GM23338 (cell line): ENCODE measurements at regions not wholly inside any gene's neighbourhood (a gene's known extent, or its start where the extent isn't known, plus 50 kb on each side); places are given as distances from the start of the nearest gene placed in this dataset.

Source experiments
- ATAC-seq: fragments of 200-7000 bp; cut with Tn5 transposase; 3 replicates; pipeline ENCODE4 v1.9.1; 2020
- DNase-seq: peaks from one replicate; pipeline ENCODE4 v3.0.0-alpha.2; 2015; ENCODE audit warnings: low spot score
- H2AFZ ChIP-seq: fragments of 200-600 bp; sonication (generic); 2 replicates; pipeline ENCODE4 v1.8.0; 2016; ENCODE audit warnings: antibody characterized with exemption, mild to moderate bottlenecking, moderate library complexity
- H3F3A ChIP-seq: fragments of 200-600 bp; sonication (generic); replicated peaks from 2 replicates; pipeline ENCODE4 v1.8.0; 2017; ENCODE audit warnings: antibody characterized with exemption, mixed run types, low read depth
- H3K27ac ChIP-seq: fragments of 200-600 bp; sonication (generic); 2 replicates; pipeline ENCODE4 v1.6.1; 2016; ENCODE audit warnings: low read depth
- H3K27me3 ChIP-seq: fragments of 200-600 bp; sonication (generic); 2 replicates; pipeline ENCODE4 v1.8.0; 2016; ENCODE audit warnings: mild to moderate bottlenecking, mixed run types, moderate library complexity; ENCODE audit not compliant: insufficient read depth
- H3K36me3 ChIP-seq: fragments of 200-600 bp; sonication (generic); 2 replicates; pipeline ENCODE4 v1.8.0; 2016; ENCODE audit warnings: mild to moderate bottlenecking; ENCODE audit not compliant: insufficient read depth
- H3K4me1 ChIP-seq: fragments of 200-600 bp; sonication (generic); 2 replicates; pipeline ENCODE4 v1.8.0; 2016; ENCODE audit warnings: mild to moderate bottlenecking, moderate library complexity; ENCODE audit not compliant: insufficient read depth
- H3K4me2 ChIP-seq: fragments of 200-600 bp; sonication (generic); 2 replicates; pipeline ENCODE4 v1.7.1; 2017; ENCODE audit warnings: mixed run types
- H3K4me3 ChIP-seq: fragments of 200-600 bp; sonication (generic); 2 replicates; pipeline ENCODE4 v1.6.1; 2016; ENCODE audit warnings: mixed run types
- H3K79me2 ChIP-seq: fragments of 200-600 bp; sonication (generic); replicated peaks from 2 replicates; pipeline ENCODE4 v1.8.0; 2017; ENCODE audit warnings: mild to moderate bottlenecking; ENCODE audit not compliant: insufficient read depth
- H3K9me2 ChIP-seq: fragments of 200-600 bp; sonication (generic); 2 replicates; pipeline ENCODE4 v1.8.0; 2017; ENCODE audit not compliant: insufficient read depth
- H4K20me1 ChIP-seq: fragments of 200-600 bp; sonication (generic); replicated peaks from 2 replicates; pipeline ENCODE4 v1.8.0; 2017; ENCODE audit warnings: mild to moderate bottlenecking; ENCODE audit not compliant: insufficient read depth
- H3K27ac Mint-ChIP-seq: 2 replicates; pipeline ENCODE4 v1.8.0; 2020; ENCODE audit warnings: inconsistent platforms, mild to moderate bottlenecking, moderate library complexity, mixed read lengths
- H3K27me3 Mint-ChIP-seq: 3 replicates; pipeline ENCODE4 v1.8.0; 2022; ENCODE audit warnings: low read depth, mild to moderate bottlenecking, moderate library complexity, mixed read lengths, inconsistent platforms; ENCODE audit not compliant: insufficient read depth, poor library complexity
- H3K36me3 Mint-ChIP-seq: 3 replicates; pipeline ENCODE4 v1.8.0; 2021; ENCODE audit warnings: low read depth, mild to moderate bottlenecking, inconsistent platforms, moderate library complexity, mixed read lengths
- H3K4me1 Mint-ChIP-seq: 3 replicates; pipeline ENCODE4 v1.8.0; 2020; ENCODE audit warnings: mild to moderate bottlenecking, inconsistent platforms, mixed read lengths
- H3K4me3 Mint-ChIP-seq: 3 replicates; pipeline ENCODE4 v1.8.0; 2021; ENCODE audit warnings: moderate library complexity, mild to moderate bottlenecking, inconsistent platforms, mixed read lengths
- H3K9me3 Mint-ChIP-seq: 3 replicates; pipeline ENCODE4 v1.8.0; 2020; ENCODE audit warnings: moderate library complexity, mild to moderate bottlenecking, inconsistent platforms, mixed read lengths
- EZH2 ChIP-seq: fragments of 200-600 bp; sonication (generic); IDR thresholded peaks from one replicate; pipeline ENCODE4 v1.8.0; 2017; ENCODE audit warnings: antibody characterized with exemption, mild to moderate bottlenecking, low read depth; ENCODE audit not compliant: unreplicated experiment
- JUNB ChIP-seq: IDR thresholded peaks from one replicate; pipeline ENCODE4 v1.6.1; 2016; ENCODE audit warnings: antibody characterized with exemption; ENCODE audit not compliant: unreplicated experiment
- NANOG ChIP-seq: IDR thresholded peaks from 2 replicates; pipeline ENCODE4 v1.6.1; 2016; ENCODE audit warnings: antibody characterized with exemption, borderline replicate concordance
- POLR2AphosphoS5 ChIP-seq: IDR thresholded peaks from 2 replicates; pipeline ENCODE4 v1.6.1; 2016; ENCODE audit warnings: antibody characterized with exemption, low read depth
- STAT1 ChIP-seq: IDR thresholded peaks from one replicate; pipeline ENCODE4 v1.6.1; 2016; ENCODE audit warnings: antibody characterized with exemption; ENCODE audit not compliant: unreplicated experiment
- TF ChIP-seq, protein P1 (sequence below), 2 experiments: fragments of 200-600 bp in 1 of 2; sonication (generic) in 1 of 2; conservative IDR thresholded peaks; 2 replicates each; pipeline versions ENCODE4 v1.5.1 to v1.6.1; 2016 to 2017; ENCODE audit warnings: antibody characterized with exemption in 2 of 2, low read depth in 2 of 2, mild to moderate bottlenecking in 2 of 2, moderate library complexity in 1 of 2
- TF ChIP-seq, protein P2 (sequence below): IDR thresholded peaks from one replicate; pipeline ENCODE4 v1.6.1; 2018; ENCODE audit warnings: antibody characterized with exemption; ENCODE audit not compliant: unreplicated experiment

DNA sequence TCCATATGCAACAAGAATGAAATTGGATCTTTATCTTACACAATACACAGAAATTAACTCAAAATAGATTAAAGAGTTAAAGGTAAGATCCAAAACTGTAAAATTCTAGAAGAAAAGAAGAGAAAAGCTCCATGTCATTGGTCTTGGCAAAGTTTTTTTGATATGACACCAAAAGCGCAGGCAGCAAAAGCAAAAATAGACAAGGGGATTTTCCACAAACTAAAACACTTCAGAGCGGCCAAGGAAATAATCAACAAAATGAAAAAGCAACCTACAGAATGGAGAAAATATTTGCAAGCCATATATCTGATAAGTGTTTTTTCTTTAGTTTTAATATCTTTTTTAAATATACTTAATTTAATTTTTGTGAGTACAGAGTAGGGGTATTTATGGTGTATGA lies 112.8 kb upstream of the CAB39 start:
- Mint-ChIP-seq H3K9me3 (peaks cover 7% of the 10 kb centered on the region), H3K4me3 (no peak overlapping the region), H3K27me3 (peaks cover 3% of the 10 kb centered on the region), H3K36me3 (peaks cover 3% of the 10 kb centered on the region; the same call in 1 of the 3 replicates), H3K27ac (no peak overlapping the region), H3K4me1 (peaks cover 5% of the 10 kb centered on the region; the same call in 2 of the 3 replicates)
- no peaks in the 10 kb centered on the region for H3K9me2 ChIP-seq
- H3K4me3 ChIP-seq: no peak overlapping the region
- H3K4me1 ChIP-seq: peaks cover 9% of the 10 kb centered on the region
- ATAC-seq: no peak
- H2AFZ ChIP-seq: no peak overlapping the region
- no peaks in the 10 kb centered on the region for H4K20me1 ChIP-seq
- no peaks in the 10 kb centered on the region for H3K36me3 ChIP-seq
- H3K4me2 ChIP-seq: no peak overlapping the region
- no peak for DNase-seq
- H3K27me3 ChIP-seq: no peaks in the 10 kb centered on the region
- TF ChIP-seq NANOG: no peak
- no peak for TF ChIP-seq JUNB
- TF ChIP-seq, protein P1, sequence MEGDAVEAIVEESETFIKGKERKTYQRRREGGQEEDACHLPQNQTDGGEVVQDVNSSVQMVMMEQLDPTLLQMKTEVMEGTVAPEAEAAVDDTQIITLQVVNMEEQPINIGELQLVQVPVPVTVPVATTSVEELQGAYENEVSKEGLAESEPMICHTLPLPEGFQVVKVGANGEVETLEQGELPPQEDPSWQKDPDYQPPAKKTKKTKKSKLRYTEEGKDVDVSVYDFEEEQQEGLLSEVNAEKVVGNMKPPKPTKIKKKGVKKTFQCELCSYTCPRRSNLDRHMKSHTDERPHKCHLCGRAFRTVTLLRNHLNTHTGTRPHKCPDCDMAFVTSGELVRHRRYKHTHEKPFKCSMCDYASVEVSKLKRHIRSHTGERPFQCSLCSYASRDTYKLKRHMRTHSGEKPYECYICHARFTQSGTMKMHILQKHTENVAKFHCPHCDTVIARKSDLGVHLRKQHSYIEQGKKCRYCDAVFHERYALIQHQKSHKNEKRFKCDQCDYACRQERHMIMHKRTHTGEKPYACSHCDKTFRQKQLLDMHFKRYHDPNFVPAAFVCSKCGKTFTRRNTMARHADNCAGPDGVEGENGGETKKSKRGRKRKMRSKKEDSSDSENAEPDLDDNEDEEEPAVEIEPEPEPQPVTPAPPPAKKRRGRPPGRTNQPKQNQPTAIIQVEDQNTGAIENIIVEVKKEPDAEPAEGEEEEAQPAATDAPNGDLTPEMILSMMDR (conservative IDR thresholded peaks at IDR 0.05; ENCODE audit: low read depth in 2 of 2): no peak
- TF ChIP-seq, protein P2, sequence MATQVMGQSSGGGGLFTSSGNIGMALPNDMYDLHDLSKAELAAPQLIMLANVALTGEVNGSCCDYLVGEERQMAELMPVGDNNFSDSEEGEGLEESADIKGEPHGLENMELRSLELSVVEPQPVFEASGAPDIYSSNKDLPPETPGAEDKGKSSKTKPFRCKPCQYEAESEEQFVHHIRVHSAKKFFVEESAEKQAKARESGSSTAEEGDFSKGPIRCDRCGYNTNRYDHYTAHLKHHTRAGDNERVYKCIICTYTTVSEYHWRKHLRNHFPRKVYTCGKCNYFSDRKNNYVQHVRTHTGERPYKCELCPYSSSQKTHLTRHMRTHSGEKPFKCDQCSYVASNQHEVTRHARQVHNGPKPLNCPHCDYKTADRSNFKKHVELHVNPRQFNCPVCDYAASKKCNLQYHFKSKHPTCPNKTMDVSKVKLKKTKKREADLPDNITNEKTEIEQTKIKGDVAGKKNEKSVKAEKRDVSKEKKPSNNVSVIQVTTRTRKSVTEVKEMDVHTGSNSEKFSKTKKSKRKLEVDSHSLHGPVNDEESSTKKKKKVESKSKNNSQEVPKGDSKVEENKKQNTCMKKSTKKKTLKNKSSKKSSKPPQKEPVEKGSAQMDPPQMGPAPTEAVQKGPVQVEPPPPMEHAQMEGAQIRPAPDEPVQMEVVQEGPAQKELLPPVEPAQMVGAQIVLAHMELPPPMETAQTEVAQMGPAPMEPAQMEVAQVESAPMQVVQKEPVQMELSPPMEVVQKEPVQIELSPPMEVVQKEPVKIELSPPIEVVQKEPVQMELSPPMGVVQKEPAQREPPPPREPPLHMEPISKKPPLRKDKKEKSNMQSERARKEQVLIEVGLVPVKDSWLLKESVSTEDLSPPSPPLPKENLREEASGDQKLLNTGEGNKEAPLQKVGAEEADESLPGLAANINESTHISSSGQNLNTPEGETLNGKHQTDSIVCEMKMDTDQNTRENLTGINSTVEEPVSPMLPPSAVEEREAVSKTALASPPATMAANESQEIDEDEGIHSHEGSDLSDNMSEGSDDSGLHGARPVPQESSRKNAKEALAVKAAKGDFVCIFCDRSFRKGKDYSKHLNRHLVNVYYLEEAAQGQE: no peak
- no peak for TF ChIP-seq POLR2AphosphoS5
- TF ChIP-seq EZH2: no peak
- no peak for TF ChIP-seq STAT1
- H3K27ac ChIP-seq: no peak overlapping the region
- H3F3A ChIP-seq: no peaks in the 10 kb centered on the region
- H3K79me2 ChIP-seq: no peaks in the 10 kb centered on the region

DNA sequence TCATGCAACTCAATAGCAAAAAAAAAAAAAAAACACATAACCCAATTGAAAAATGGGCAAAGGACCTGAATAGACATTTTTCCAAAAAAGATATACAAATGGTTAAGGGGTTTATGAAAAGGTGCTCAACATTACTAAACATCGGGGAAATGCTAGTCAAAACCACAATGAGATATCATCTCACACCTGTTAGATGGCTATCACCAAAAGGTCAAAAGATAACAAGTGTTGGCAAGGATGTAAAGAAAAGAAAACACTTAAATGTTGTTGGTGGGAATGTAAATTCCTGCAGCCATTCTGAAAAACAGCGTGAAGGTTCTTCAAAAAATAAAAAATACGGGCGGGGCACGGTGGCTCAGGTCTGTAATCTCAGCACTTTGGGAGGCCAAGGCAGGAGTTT lies 112.4 kb upstream of the CAB39 start:
- TF ChIP-seq EZH2: no peak
- peaks cover 7% of the 10 kb centered on the region for H3K9me3 Mint-ChIP-seq
- H3K36me3 Mint-ChIP-seq: peaks cover 3% of the 10 kb centered on the region; the same call in 1 of the 3 replicates

More for the DNA sequence above, 112.4 kb upstream of the CAB39 start:
- Histone ChIP-seq H3K79me2 (no peaks in the 10 kb centered on the region), H3K4me1 (peaks cover 9% of the 10 kb centered on the region), H2AFZ (no peak overlapping the region), H3K4me2 (no peak overlapping the region), H3K36me3 (no peaks in the 10 kb centered on the region), H3K4me3 (no peak overlapping the region), H3F3A (no peaks in the 10 kb centered on the region), H3K27me3 (no peaks in the 10 kb centered on the region), H3K27ac (no peak overlapping the region), H4K20me1 (no peaks in the 10 kb centered on the region), H3K9me2 (no peaks in the 10 kb centered on the region)
- Mint-ChIP-seq H3K27me3 (peaks cover 7% of the 10 kb centered on the region), H3K27ac (no peak overlapping the region), H3K4me1 (peaks cover 5% of the 10 kb centered on the region; the same call in 2 of the 3 replicates), H3K4me3 (no peak overlapping the region)
- DNase-seq (no peak), ATAC-seq (no peak)
